ENCODE measurements at regions not wholly inside any gene's neighbourhood (a gene's known extent, or its start where the extent isn't known, plus 50 kb on each side); places are given as distances from the start of the nearest gene placed in this dataset.

GRCh38 chr9:108400297-108400696 is 455.5 kb downstream of the ACTL7B start:
- H3F3A ChIP-seq (replicated peaks; ENCODE audit: low read depth) = no peaks in the 10 kb centered on the region
- H4K20me1 ChIP-seq (replicated peaks; ENCODE audit: insufficient read depth) = no peaks in the 10 kb centered on the region
- no peak overlapping the region for H2AFZ ChIP-seq
- H3K9me2 ChIP-seq (ENCODE audit: insufficient read depth) = 0 out of 2 replicates have a peak, but pooled peaks cover 4% of the 10 kb centered on the region
- ATAC-seq (peak; percentile 34; the same call in 1 of the 3 replicates), DNase-seq (ENCODE audit: low spot score) (no peak)
- no peaks in the 10 kb centered on the region for H3K79me2 ChIP-seq (replicated peaks; ENCODE audit: insufficient read depth)
- no peak overlapping the region for H3K4me2 ChIP-seq
- Mint-ChIP-seq H3K4me3 (no peak overlapping the region), H3K36me3 (ENCODE audit: low read depth) (no peaks in the 10 kb centered on the region), H3K27me3 (ENCODE audit: insufficient read depth, low read depth, poor library complexity) (no peaks in the 10 kb centered on the region), H3K27ac (no peak overlapping the region), H3K4me1 (no peaks in the 10 kb centered on the region), H3K9me3 (no peaks in the 10 kb centered on the region)
- TF ChIP-seq, protein P1, sequence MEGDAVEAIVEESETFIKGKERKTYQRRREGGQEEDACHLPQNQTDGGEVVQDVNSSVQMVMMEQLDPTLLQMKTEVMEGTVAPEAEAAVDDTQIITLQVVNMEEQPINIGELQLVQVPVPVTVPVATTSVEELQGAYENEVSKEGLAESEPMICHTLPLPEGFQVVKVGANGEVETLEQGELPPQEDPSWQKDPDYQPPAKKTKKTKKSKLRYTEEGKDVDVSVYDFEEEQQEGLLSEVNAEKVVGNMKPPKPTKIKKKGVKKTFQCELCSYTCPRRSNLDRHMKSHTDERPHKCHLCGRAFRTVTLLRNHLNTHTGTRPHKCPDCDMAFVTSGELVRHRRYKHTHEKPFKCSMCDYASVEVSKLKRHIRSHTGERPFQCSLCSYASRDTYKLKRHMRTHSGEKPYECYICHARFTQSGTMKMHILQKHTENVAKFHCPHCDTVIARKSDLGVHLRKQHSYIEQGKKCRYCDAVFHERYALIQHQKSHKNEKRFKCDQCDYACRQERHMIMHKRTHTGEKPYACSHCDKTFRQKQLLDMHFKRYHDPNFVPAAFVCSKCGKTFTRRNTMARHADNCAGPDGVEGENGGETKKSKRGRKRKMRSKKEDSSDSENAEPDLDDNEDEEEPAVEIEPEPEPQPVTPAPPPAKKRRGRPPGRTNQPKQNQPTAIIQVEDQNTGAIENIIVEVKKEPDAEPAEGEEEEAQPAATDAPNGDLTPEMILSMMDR (conservative IDR thresholded peaks at IDR 0.05; ENCODE audit: low read depth in 2 of 2) = peak in 1 of 2 experiments; percentile 24; a peak in 1 of 4 replicates
- TF ChIP-seq, protein P2, sequence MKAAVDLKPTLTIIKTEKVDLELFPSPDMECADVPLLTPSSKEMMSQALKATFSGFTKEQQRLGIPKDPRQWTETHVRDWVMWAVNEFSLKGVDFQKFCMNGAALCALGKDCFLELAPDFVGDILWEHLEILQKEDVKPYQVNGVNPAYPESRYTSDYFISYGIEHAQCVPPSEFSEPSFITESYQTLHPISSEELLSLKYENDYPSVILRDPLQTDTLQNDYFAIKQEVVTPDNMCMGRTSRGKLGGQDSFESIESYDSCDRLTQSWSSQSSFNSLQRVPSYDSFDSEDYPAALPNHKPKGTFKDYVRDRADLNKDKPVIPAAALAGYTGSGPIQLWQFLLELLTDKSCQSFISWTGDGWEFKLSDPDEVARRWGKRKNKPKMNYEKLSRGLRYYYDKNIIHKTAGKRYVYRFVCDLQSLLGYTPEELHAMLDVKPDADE (IDR thresholded peaks at IDR 0.05) = no peak
- no peaks in the 10 kb centered on the region for H3K4me1 ChIP-seq (ENCODE audit: insufficient read depth)
- no peaks in the 10 kb centered on the region for H3K36me3 ChIP-seq (ENCODE audit: insufficient read depth)
- H3K27ac ChIP-seq (ENCODE audit: low read depth) = no peak overlapping the region
- H3K4me3 ChIP-seq = no peak overlapping the region
- H3K27me3 ChIP-seq (ENCODE audit: insufficient read depth) = no peaks in the 10 kb centered on the region

DNA sequence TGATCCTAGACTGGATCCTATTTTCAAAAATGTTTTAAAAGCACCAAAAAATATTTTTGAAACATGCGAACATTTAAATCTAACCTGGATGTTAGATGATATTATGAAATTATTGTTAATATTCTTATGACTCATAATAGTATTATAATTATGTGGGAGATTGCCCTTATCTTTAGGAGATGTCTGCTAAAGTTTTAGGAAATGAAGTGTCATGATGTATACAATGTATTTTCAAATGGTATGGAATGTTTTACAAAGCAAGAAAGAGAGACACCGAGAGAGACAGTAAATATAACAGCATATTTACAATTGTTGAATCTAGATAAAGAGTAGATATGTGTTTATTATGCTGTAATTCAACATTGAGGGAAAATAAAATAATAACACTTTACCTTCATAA is 455.9 kb downstream of the ACTL7B start:
- Mint-ChIP-seq H3K36me3 (ENCODE audit: low read depth) (no peaks in the 10 kb centered on the region), H3K4me3 (no peak overlapping the region), H3K9me3 (no peaks in the 10 kb centered on the region), H3K27me3 (ENCODE audit: insufficient read depth, low read depth, poor library complexity) (no peaks in the 10 kb centered on the region), H3K27ac (no peak overlapping the region), H3K4me1 (no peaks in the 10 kb centered on the region)
- Histone ChIP-seq H3K4me1 (ENCODE audit: insufficient read depth) (no peaks in the 10 kb centered on the region), H3K9me2 (ENCODE audit: insufficient read depth) (0 out of 2 replicates have a peak, but pooled peaks cover 4% of the 10 kb centered on the region), H3F3A (replicated peaks; ENCODE audit: low read depth) (no peaks in the 10 kb centered on the region), H3K27me3 (ENCODE audit: insufficient read depth) (no peaks in the 10 kb centered on the region), H3K27ac (ENCODE audit: low read depth) (no peak overlapping the region), H2AFZ (no peak overlapping the region), H3K4me3 (no peak overlapping the region), H4K20me1 (replicated peaks; ENCODE audit: insufficient read depth) (no peaks in the 10 kb centered on the region), H3K36me3 (ENCODE audit: insufficient read depth) (no peaks in the 10 kb centered on the region), H3K79me2 (replicated peaks; ENCODE audit: insufficient read depth) (no peaks in the 10 kb centered on the region), H3K4me2 (no peak overlapping the region)
- ATAC-seq = no peak
- no peak for DNase-seq (ENCODE audit: low spot score)
- TF ChIP-seq, protein P1 (conservative IDR thresholded peaks at IDR 0.05; ENCODE audit: low read depth in 2 of 2) = no peak
- TF ChIP-seq ZNF462 (CRISPR knock-in tag; IDR thresholded peaks at IDR 0.05) = no peak
- no peak for TF ChIP-seq NANOG (IDR thresholded peaks at IDR 0.05; ENCODE audit: borderline replicate concordance)
- no peak for TF ChIP-seq EZH2 (IDR thresholded peaks at IDR 0.05; ENCODE audit: low read depth, unreplicated experiment)
- no peak for TF ChIP-seq JUNB (IDR thresholded peaks at IDR 0.05; ENCODE audit: unreplicated experiment)

Measured in GM23338 (cell line).